GM12864 (cell line): ENCODE measurements at regions not wholly inside any gene's neighbourhood (a gene's known extent, or its start where the extent isn't known, plus 50 kb on each side); places are given as distances from the start of the nearest gene placed in this dataset.

Experiments
- DNase-seq: peaks from one replicate; pipeline ENCODE4 v3.0.0-alpha.2; 2011; ENCODE audit warnings: low read depth
- H3K4me3 ChIP-seq: 2 replicates; pipeline ENCODE4 v1.5.1; 2011; ENCODE audit warnings: mild to moderate bottlenecking, low read depth, low read length, control low read depth
- CTCF ChIP-seq: IDR thresholded peaks from 2 replicates; pipeline ENCODE4 v1.5.1; 2011; ENCODE audit warnings: low read depth, mild to moderate bottlenecking, moderate library complexity, low read length, control low read depth, inconsistent platforms; ENCODE audit errors: missing control alignments

GRCh38 chr10:85212526-85212925, 884.1 kb downstream of the CCSER2 start:
- no peak for TF ChIP-seq CTCF
- DNase-seq: no peak
- H3K4me3 ChIP-seq: no peak overlapping the region

DNA sequence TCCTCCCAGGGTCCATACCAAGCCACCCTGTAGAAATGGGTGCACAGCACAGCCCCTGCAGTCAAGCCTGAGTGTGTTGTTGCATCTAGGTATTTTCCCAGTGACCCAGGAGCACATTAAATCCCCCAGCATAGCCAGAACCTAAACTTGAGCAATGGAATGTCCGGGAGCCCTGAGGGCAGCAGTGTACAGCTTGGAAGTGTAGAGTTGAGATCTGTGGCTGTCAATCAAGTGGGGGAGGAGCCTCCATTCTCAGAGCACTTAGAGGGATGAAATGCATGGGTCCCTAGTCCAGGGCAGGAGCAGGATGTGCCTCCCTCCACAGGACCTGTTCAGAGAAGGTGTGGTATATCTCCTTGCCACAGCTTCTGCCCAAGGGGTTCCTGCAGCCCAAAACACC, 885.1 kb downstream of the CCSER2 start:
- DNase-seq: no peak
- no peak for TF ChIP-seq CTCF
- no peak overlapping the region for H3K4me3 ChIP-seq

- no peak overlapping the region for H3K4me3 ChIP-seq
- TF ChIP-seq CTCF: no peak
Observed at GRCh38 chr10:85222300-85222699, 893.9 kb downstream of the CCSER2 start.

GRCh38 chr10:85224366-85224940, 896.1 kb downstream of the CCSER2 start:
- H3K4me3 ChIP-seq: no peak overlapping the region
- no peak for DNase-seq
- no peak for TF ChIP-seq CTCF

More at GRCh38 chr10:85222300-85222699, 893.9 kb downstream of the CCSER2 start:
- no peak for DNase-seq

- no peak for TF ChIP-seq CTCF
- DNase-seq: no peak
- no peak overlapping the region for H3K4me3 ChIP-seq
Observed at GRCh38 chr10:85225311-85225710, 896.9 kb downstream of the CCSER2 start.

- no peak for DNase-seq
- no peak for TF ChIP-seq CTCF
- no peak overlapping the region for H3K4me3 ChIP-seq
Observed at GRCh38 chr10:85226596-85226995, 898.2 kb downstream of the CCSER2 start.

- no peak overlapping the region for H3K4me3 ChIP-seq
- DNase-seq: no peak
- TF ChIP-seq CTCF: no peak
Observed at GRCh38 chr10:85228726-85229125, 900.3 kb downstream of the CCSER2 start.
